Activated T-cell treated with anti-CD3 and anti-CD28 coated beads, Interleukin-2, amount 50 U/mL, for 24 hours (primary cell): ENCODE measurements at regions not wholly inside any gene's neighbourhood (a gene's known extent, or its start where the extent isn't known, plus 50 kb on each side); places are given as distances from the start of the nearest gene placed in this dataset.
"Not testable (repeated sequence)": the region's sequence is repeated elsewhere in the genome, so short reads cannot be mapped to it uniquely, and the experiment has no call there.

Source experiments
- DNase-seq: peaks from one replicate; pipeline ENCODE4 v3.0.0-alpha.2; 2020
- H3K27ac Mint-ChIP-seq: 2 replicates; pipeline ENCODE4 v1.8.0; 2020; ENCODE audit warnings: mild to moderate bottlenecking, mixed read lengths
- H3K27me3 Mint-ChIP-seq: 2 replicates; pipeline ENCODE4 v1.8.0; 2020; ENCODE audit warnings: mixed read lengths
- H3K36me3 Mint-ChIP-seq: 2 replicates; pipeline ENCODE4 v1.8.0; 2020; ENCODE audit warnings: low read depth, mixed read lengths
- H3K4me1 Mint-ChIP-seq: 2 replicates; pipeline ENCODE4 v1.8.0; 2020; ENCODE audit warnings: low read depth, mixed read lengths
- H3K4me3 Mint-ChIP-seq: 2 replicates; pipeline ENCODE4 v1.8.0; 2020; ENCODE audit warnings: mild to moderate bottlenecking, moderate library complexity, mixed read lengths
- H3K9me3 Mint-ChIP-seq: 2 replicates; pipeline ENCODE4 v1.8.0; 2020; ENCODE audit warnings: mixed read lengths

GRCh38 chr14:105633596-105633995 is 107.2 kb downstream of the TMEM121 start:
- not testable (repeated sequence) for DNase-seq, H3K9me3 Mint-ChIP-seq, H3K36me3 Mint-ChIP-seq, H3K27ac Mint-ChIP-seq, H3K27me3 Mint-ChIP-seq, H3K4me1 Mint-ChIP-seq, H3K4me3 Mint-ChIP-seq

- no peak overlapping the region for H3K27ac Mint-ChIP-seq
- no peak overlapping the region for H3K4me3 Mint-ChIP-seq
- H3K27me3 Mint-ChIP-seq, result no peaks in the 10 kb centered on the region
- H3K9me3 Mint-ChIP-seq, result peaks cover 4% of the 10 kb centered on the region
- no peaks in the 10 kb centered on the region for H3K36me3 Mint-ChIP-seq
- no peak for DNase-seq
- no peaks in the 10 kb centered on the region for H3K4me1 Mint-ChIP-seq
Measured at GRCh38 chr14:105635560-105635959, 109.2 kb downstream of the TMEM121 start.

- H3K9me3 Mint-ChIP-seq, H3K27ac Mint-ChIP-seq, H3K4me3 Mint-ChIP-seq, H3K27me3 Mint-ChIP-seq, H3K36me3 Mint-ChIP-seq, DNase-seq, H3K4me1 Mint-ChIP-seq: not testable (repeated sequence)
Measured at GRCh38 chr14:105636021-105636420, 109.6 kb downstream of the TMEM121 start.

GRCh38 chr14:105636935-105637334 is 110.6 kb downstream of the TMEM121 start:
- no peak overlapping the region for H3K4me3 Mint-ChIP-seq
- DNase-seq, result no peak
- H3K4me1 Mint-ChIP-seq, result no peaks in the 10 kb centered on the region
- H3K27ac Mint-ChIP-seq, result no peak overlapping the region
- H3K9me3 Mint-ChIP-seq, result peaks cover 4% of the 10 kb centered on the region
- H3K27me3 Mint-ChIP-seq, result no peaks in the 10 kb centered on the region
- no peaks in the 10 kb centered on the region for H3K36me3 Mint-ChIP-seq

- not testable (repeated sequence) for H3K9me3 Mint-ChIP-seq, DNase-seq, H3K27ac Mint-ChIP-seq, H3K4me1 Mint-ChIP-seq, H3K36me3 Mint-ChIP-seq, H3K4me3 Mint-ChIP-seq, H3K27me3 Mint-ChIP-seq
Measured at GRCh38 chr14:105637345-105637744, 111.0 kb downstream of the TMEM121 start.

GRCh38 chr14:105639969-105640931 is 113.9 kb downstream of the TMEM121 start:
- not testable (repeated sequence) for H3K27ac Mint-ChIP-seq, H3K4me1 Mint-ChIP-seq, DNase-seq, H3K4me3 Mint-ChIP-seq, H3K9me3 Mint-ChIP-seq, H3K36me3 Mint-ChIP-seq, H3K27me3 Mint-ChIP-seq

- Mint-ChIP-seq H3K36me3 (no peaks in the 10 kb centered on the region), H3K4me3 (no peak overlapping the region), H3K27me3 (peaks cover 4% of the 10 kb centered on the region), H3K9me3 (no peaks in the 10 kb centered on the region), H3K4me1 (no peaks in the 10 kb centered on the region), H3K27ac (no peak overlapping the region)
- DNase-seq, result no peak
Measured at GRCh38 chr14:105641075-105641937, 114.9 kb downstream of the TMEM121 start.

GRCh38 chr14:105641951-105642350 is 115.6 kb downstream of the TMEM121 start:
- not testable (repeated sequence) for H3K27ac Mint-ChIP-seq, H3K4me1 Mint-ChIP-seq, H3K36me3 Mint-ChIP-seq, H3K9me3 Mint-ChIP-seq, H3K27me3 Mint-ChIP-seq, H3K4me3 Mint-ChIP-seq, DNase-seq

GRCh38 chr14:105642486-105642885 is 116.1 kb downstream of the TMEM121 start:
- not testable (repeated sequence) for H3K27me3 Mint-ChIP-seq, DNase-seq, H3K27ac Mint-ChIP-seq, H3K9me3 Mint-ChIP-seq, H3K4me3 Mint-ChIP-seq, H3K4me1 Mint-ChIP-seq, H3K36me3 Mint-ChIP-seq

- not testable (repeated sequence) for H3K9me3 Mint-ChIP-seq, H3K4me3 Mint-ChIP-seq, H3K4me1 Mint-ChIP-seq, H3K36me3 Mint-ChIP-seq, H3K27me3 Mint-ChIP-seq, H3K27ac Mint-ChIP-seq, DNase-seq
Measured at GRCh38 chr14:105643406-105644052, 117.1 kb downstream of the TMEM121 start.

GRCh38 chr14:105644053-105644435 is 117.7 kb downstream of the TMEM121 start:
- H3K36me3 Mint-ChIP-seq, H3K9me3 Mint-ChIP-seq, H3K27me3 Mint-ChIP-seq, H3K4me1 Mint-ChIP-seq, DNase-seq, H3K27ac Mint-ChIP-seq, H3K4me3 Mint-ChIP-seq: not testable (repeated sequence)

- not testable (repeated sequence) for H3K4me3 Mint-ChIP-seq, H3K27ac Mint-ChIP-seq, DNase-seq, H3K9me3 Mint-ChIP-seq, H3K27me3 Mint-ChIP-seq, H3K36me3 Mint-ChIP-seq, H3K4me1 Mint-ChIP-seq
Measured at GRCh38 chr14:105644457-105644856, 118.1 kb downstream of the TMEM121 start.

- not testable (repeated sequence) for H3K27me3 Mint-ChIP-seq, DNase-seq, H3K36me3 Mint-ChIP-seq, H3K4me1 Mint-ChIP-seq, H3K27ac Mint-ChIP-seq, H3K9me3 Mint-ChIP-seq, H3K4me3 Mint-ChIP-seq
Measured at GRCh38 chr14:105644891-105645290, 118.5 kb downstream of the TMEM121 start.

- not testable (repeated sequence) for H3K4me1 Mint-ChIP-seq, H3K27ac Mint-ChIP-seq, H3K27me3 Mint-ChIP-seq, H3K9me3 Mint-ChIP-seq, DNase-seq, H3K4me3 Mint-ChIP-seq, H3K36me3 Mint-ChIP-seq
Measured at GRCh38 chr14:105645389-105645788, 119.0 kb downstream of the TMEM121 start.

- H3K9me3 Mint-ChIP-seq, result no peaks in the 10 kb centered on the region
- H3K36me3 Mint-ChIP-seq, result no peaks in the 10 kb centered on the region
- no peak overlapping the region for H3K4me3 Mint-ChIP-seq
- H3K4me1 Mint-ChIP-seq, result no peaks in the 10 kb centered on the region
- H3K27ac Mint-ChIP-seq, result no peak overlapping the region
- H3K27me3 Mint-ChIP-seq, result peaks cover 4% of the 10 kb centered on the region
- DNase-seq, result no peak
Measured at GRCh38 chr14:105646175-105646574, 119.8 kb downstream of the TMEM121 start.
